ENCODE measurements at regions not wholly inside any gene's neighbourhood (a gene's known extent, or its start where the extent isn't known, plus 50 kb on each side); places are given as distances from the start of the nearest gene placed in this dataset.
"Not testable (repeated sequence)": the region's sequence is repeated elsewhere in the genome, so short reads cannot be mapped to it uniquely, and the experiment has no call there.

DNA sequence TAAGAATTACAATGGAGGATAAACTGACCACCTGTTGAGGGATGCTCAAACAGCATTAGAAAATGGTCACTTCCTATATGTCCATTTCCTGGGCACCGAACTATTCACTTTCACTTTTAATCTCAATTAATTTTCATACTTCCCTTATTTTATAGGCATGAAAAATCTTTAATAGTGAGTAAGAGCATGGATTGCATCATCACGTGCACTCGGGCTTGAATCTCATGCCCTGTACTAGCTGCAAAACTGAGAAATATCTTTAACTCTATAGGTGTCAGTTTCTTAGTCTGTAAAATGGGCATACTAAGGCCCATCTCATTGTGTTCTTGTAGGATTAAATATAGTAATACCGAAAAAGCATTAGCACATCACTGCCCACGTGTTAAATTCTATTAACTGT lies 183.9 kb upstream of the FIGN start:
- no peak overlapping the region for H2AFZ ChIP-seq (ENCODE audit: low read depth, low read length, poor library complexity, severe bottlenecking)
- H3K9me2 ChIP-seq (ENCODE audit: insufficient read depth) = no peaks in the 10 kb centered on the region
- BruUV-seq (replicated peaks) = no TSS peak
- no peak overlapping the region for H3K4me3 ChIP-seq (replicated peaks in 1 of 2; ENCODE audit: low read depth in 1 of 2, low read length in 2 of 2)
- no peak overlapping the region for H3K9ac ChIP-seq (ENCODE audit: low read length)
- ChIA-PET RAD21 (ENCODE audit: low non-redundant PET in 1 of 2, low total read pairs in 2 of 2, uncharacterized antibody in 2 of 2, unreplicated experiment in 2 of 2) (no interaction called here), CTCF (no interaction called here), POLR2A (no interaction called here)
- H3K4me1 ChIP-seq (ENCODE audit: control insufficient read depth in 1 of 2, insufficient read depth in 2 of 2, low read length in 2 of 2) = no peaks in the 10 kb centered on the region
- H3K27me3 ChIP-seq (ENCODE audit: insufficient read depth, low read length) = peaks cover 6% of the 10 kb centered on the region; the same call in 1 of the 2 replicates
- DNase-seq (ENCODE audit: low read depth, low spot score) (no peak), ATAC-seq (no peak)
- H3K9me3 ChIP-seq (ENCODE audit: control insufficient read depth in 1 of 2, insufficient read depth in 1 of 2, low read depth in 1 of 2, low read length in 2 of 2) = no peaks in the 10 kb centered on the region
- H4K20me1 ChIP-seq (ENCODE audit: insufficient read depth) = no peaks in the 10 kb centered on the region
- no peaks in the 10 kb centered on the region for H3K79me2 ChIP-seq (ENCODE audit: insufficient read depth, low read length)
- TF ChIP-seq ZNF274 (IDR thresholded peaks at IDR 0.05; ENCODE audit: low read depth, low read length) = no peak
- no peak for TF ChIP-seq EZH2phosphoT487 (IDR thresholded peaks at IDR 0.05; ENCODE audit: borderline replicate concordance)
- TF ChIP-seq POLR2AphosphoS5 (IDR thresholded peaks at IDR 0.05; ENCODE audit: low read depth, low read length) = no peak
- no peak for TF ChIP-seq FOSL1 (IDR thresholded peaks at IDR 0.05; ENCODE audit: low read depth)
- no peak for TF ChIP-seq CEBPB (IDR thresholded peaks at IDR 0.05; ENCODE audit: low read depth)
- no peak for TF ChIP-seq ZFX (IDR thresholded peaks at IDR 0.05)
- no peak for TF ChIP-seq JUND (IDR thresholded peaks at IDR 0.05)
- no peak for TF ChIP-seq ZBTB33 (IDR thresholded peaks at IDR 0.05; ENCODE audit: extremely low read depth, insufficient replicate concordance, low read length)
- TF ChIP-seq EGR1 (IDR thresholded peaks at IDR 0.05; ENCODE audit: low read depth) = no peak
- TF ChIP-seq, protein P1, sequence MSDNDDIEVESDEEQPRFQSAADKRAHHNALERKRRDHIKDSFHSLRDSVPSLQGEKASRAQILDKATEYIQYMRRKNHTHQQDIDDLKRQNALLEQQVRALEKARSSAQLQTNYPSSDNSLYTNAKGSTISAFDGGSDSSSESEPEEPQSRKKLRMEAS (IDR thresholded peaks at IDR 0.05) = no peak
- TF ChIP-seq, protein P2, sequence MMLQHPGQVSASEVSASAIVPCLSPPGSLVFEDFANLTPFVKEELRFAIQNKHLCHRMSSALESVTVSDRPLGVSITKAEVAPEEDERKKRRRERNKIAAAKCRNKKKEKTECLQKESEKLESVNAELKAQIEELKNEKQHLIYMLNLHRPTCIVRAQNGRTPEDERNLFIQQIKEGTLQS (IDR thresholded peaks at IDR 0.05) = no peak
- no peak for TF ChIP-seq EZH2 (IDR thresholded peaks at IDR 0.05)
- H3K36me3 ChIP-seq (ENCODE audit: control insufficient read depth in 1 of 2, insufficient read depth in 2 of 2, low read length in 2 of 2) = no peaks in the 10 kb centered on the region
- H3K4me2 ChIP-seq (ENCODE audit: low read length) = no peak overlapping the region
- intact Hi-C loops (cut with micrococcal nuclease) = no loop called here
- H3K27ac ChIP-seq (ENCODE audit: low read depth, low read length) = no peak overlapping the region

DNA sequence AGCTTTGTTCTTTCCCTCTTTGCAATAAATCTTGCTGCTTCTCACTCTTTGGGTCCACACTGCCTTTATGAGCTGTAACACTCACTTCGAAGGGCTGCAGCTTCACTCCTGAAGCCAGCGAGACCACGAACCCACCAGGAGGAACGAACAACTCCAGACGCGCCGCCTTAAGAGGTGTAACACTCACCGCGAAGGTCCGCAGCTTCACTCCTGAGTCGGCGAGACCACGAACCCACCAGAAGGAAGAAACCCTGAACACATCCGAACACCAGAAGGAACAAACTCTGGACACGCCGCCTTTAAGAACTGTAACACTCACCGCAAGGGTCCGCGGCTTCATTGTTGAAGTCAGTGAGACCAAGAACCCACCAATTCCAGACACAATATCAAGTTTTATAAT lies 178.7 kb upstream of the FIGN start:
- DNase-seq (ENCODE audit: low read depth, low spot score); intact Hi-C loops (cut with micrococcal nuclease); H3K27me3 ChIP-seq (ENCODE audit: insufficient read depth, low read length); H3K27ac ChIP-seq (ENCODE audit: low read depth, low read length); CTCF ChIA-PET; ATAC-seq; POLR2A ChIA-PET; H3K4me1 ChIP-seq (ENCODE audit: control insufficient read depth in 1 of 2, insufficient read depth in 2 of 2, low read length in 2 of 2); H3K9ac ChIP-seq (ENCODE audit: low read length); H3K4me2 ChIP-seq (ENCODE audit: low read length); H2AFZ ChIP-seq (ENCODE audit: low read depth, low read length, poor library complexity, severe bottlenecking); H3K9me3 ChIP-seq (ENCODE audit: control insufficient read depth in 1 of 2, insufficient read depth in 1 of 2, low read depth in 1 of 2, low read length in 2 of 2); H4K20me1 ChIP-seq (ENCODE audit: insufficient read depth); H3K36me3 ChIP-seq (ENCODE audit: control insufficient read depth in 1 of 2, insufficient read depth in 2 of 2, low read length in 2 of 2); RAD21 ChIA-PET (ENCODE audit: low non-redundant PET in 1 of 2, low total read pairs in 2 of 2, uncharacterized antibody in 2 of 2, unreplicated experiment in 2 of 2); BruUV-seq (replicated peaks); H3K4me3 ChIP-seq (replicated peaks in 1 of 2; ENCODE audit: low read depth in 1 of 2, low read length in 2 of 2); H3K79me2 ChIP-seq (ENCODE audit: insufficient read depth, low read length); H3K9me2 ChIP-seq (ENCODE audit: insufficient read depth): not testable (repeated sequence)

DNA sequence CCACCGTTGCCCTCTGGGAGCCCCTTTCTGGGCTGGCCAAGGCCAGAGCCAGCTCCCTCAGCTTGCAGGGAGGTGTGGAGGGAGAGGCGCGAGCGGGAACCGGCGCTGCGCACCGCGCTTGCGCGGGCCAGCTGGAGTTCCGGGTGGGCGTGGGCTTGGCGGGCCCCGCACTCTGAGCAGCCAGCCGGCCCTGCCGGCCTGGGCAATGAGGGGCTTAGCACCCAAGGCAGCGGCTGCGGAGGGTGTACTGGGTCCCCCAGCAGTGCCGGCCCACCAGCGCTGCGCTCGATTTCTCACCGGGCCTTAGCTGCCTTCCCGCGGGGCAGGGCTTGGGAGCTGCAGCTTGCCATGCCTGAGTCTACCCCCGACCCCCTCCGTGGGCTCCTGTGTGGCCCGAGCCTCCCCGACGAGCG lies 177.7 kb upstream of the FIGN start:
- BruUV-seq (replicated peaks); POLR2A ChIA-PET; H3K36me3 ChIP-seq (ENCODE audit: control insufficient read depth in 1 of 2, insufficient read depth in 2 of 2, low read length in 2 of 2); intact Hi-C loops (cut with micrococcal nuclease); H3K9ac ChIP-seq (ENCODE audit: low read length); H3K4me1 ChIP-seq (ENCODE audit: control insufficient read depth in 1 of 2, insufficient read depth in 2 of 2, low read length in 2 of 2); H3K79me2 ChIP-seq (ENCODE audit: insufficient read depth, low read length); H3K4me3 ChIP-seq (replicated peaks in 1 of 2; ENCODE audit: low read depth in 1 of 2, low read length in 2 of 2); H3K4me2 ChIP-seq (ENCODE audit: low read length); H3K27ac ChIP-seq (ENCODE audit: low read depth, low read length); ATAC-seq; H3K27me3 ChIP-seq (ENCODE audit: insufficient read depth, low read length); CTCF ChIA-PET; RAD21 ChIA-PET (ENCODE audit: low non-redundant PET in 1 of 2, low total read pairs in 2 of 2, uncharacterized antibody in 2 of 2, unreplicated experiment in 2 of 2); DNase-seq (ENCODE audit: low read depth, low spot score); H4K20me1 ChIP-seq (ENCODE audit: insufficient read depth); H3K9me2 ChIP-seq (ENCODE audit: insufficient read depth); H3K9me3 ChIP-seq (ENCODE audit: control insufficient read depth in 1 of 2, insufficient read depth in 1 of 2, low read depth in 1 of 2, low read length in 2 of 2); H2AFZ ChIP-seq (ENCODE audit: low read depth, low read length, poor library complexity, severe bottlenecking): not testable (repeated sequence)
